ENCODE measurements at regions not wholly inside any gene's neighbourhood (a gene's known extent, or its start where the extent isn't known, plus 50 kb on each side); places are given as distances from the start of the nearest gene placed in this dataset.

- no peak for DNase-seq (ENCODE audit: low read depth in 1 of 2, low spot score in 1 of 2)
- Histone ChIP-seq H3K27ac (replicated peaks) (no peak overlapping the region), H3K27me3 (ENCODE audit: insufficient read depth, poor library complexity, severe bottlenecking) (no peaks in the 10 kb centered on the region), H3K4me3 (replicated peaks; ENCODE audit: insufficient read depth, low read length) (no peak overlapping the region)
- TF ChIP-seq GABPA (IDR thresholded peaks at IDR 0.05; ENCODE audit: low read depth) (no peak), POLR2AphosphoS5 (IDR thresholded peaks at IDR 0.05; ENCODE audit: low read depth) (no peak), REST (IDR thresholded peaks at IDR 0.05; ENCODE audit: insufficient replicate concordance, low read depth) (no peak), SPI1 (IDR thresholded peaks at IDR 0.05; ENCODE audit: borderline replicate concordance, low read depth) (no peak)
- TF ChIP-seq, protein P1, sequence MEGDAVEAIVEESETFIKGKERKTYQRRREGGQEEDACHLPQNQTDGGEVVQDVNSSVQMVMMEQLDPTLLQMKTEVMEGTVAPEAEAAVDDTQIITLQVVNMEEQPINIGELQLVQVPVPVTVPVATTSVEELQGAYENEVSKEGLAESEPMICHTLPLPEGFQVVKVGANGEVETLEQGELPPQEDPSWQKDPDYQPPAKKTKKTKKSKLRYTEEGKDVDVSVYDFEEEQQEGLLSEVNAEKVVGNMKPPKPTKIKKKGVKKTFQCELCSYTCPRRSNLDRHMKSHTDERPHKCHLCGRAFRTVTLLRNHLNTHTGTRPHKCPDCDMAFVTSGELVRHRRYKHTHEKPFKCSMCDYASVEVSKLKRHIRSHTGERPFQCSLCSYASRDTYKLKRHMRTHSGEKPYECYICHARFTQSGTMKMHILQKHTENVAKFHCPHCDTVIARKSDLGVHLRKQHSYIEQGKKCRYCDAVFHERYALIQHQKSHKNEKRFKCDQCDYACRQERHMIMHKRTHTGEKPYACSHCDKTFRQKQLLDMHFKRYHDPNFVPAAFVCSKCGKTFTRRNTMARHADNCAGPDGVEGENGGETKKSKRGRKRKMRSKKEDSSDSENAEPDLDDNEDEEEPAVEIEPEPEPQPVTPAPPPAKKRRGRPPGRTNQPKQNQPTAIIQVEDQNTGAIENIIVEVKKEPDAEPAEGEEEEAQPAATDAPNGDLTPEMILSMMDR (IDR thresholded peaks at IDR 0.05; ENCODE audit: insufficient read depth, low read length) = no peak
Measured at GRCh38 chr4:77229433-77229832, 72.4 kb downstream of the CCNG2 start.

DNA sequence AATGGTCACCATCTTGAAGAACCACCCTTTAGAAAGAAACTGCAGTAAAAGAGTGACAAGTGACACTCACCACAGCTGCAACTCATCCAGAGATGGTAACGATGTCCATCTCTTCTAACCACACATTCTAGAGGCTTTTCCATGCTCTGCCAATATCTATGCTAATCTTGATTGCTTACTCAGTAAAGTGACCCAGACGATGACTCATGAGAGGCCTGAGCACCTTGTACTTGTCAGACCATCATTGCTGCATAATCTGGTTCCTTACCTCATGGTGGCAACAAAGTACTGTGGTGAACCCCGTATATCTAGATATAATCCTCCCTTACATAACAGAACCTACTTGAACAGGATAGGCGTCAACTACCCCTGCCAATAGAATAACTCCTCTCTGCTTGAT, 75.6 kb downstream of the CCNG2 start:
- no peak overlapping the region for H3K4me3 ChIP-seq (replicated peaks; ENCODE audit: insufficient read depth, low read length)
- no peak overlapping the region for H3K27ac ChIP-seq (replicated peaks)
- H3K27me3 ChIP-seq (ENCODE audit: insufficient read depth, poor library complexity, severe bottlenecking) = peaks cover 4% of the 10 kb centered on the region
- TF ChIP-seq SPI1 (IDR thresholded peaks at IDR 0.05; ENCODE audit: borderline replicate concordance, low read depth) = no peak
- TF ChIP-seq POLR2AphosphoS5 (IDR thresholded peaks at IDR 0.05; ENCODE audit: low read depth) = no peak
- TF ChIP-seq, protein P1 (IDR thresholded peaks at IDR 0.05; ENCODE audit: insufficient read depth, low read length) = no peak
- no peak for TF ChIP-seq REST (IDR thresholded peaks at IDR 0.05; ENCODE audit: insufficient replicate concordance, low read depth)
- TF ChIP-seq GABPA (IDR thresholded peaks at IDR 0.05; ENCODE audit: low read depth) = no peak
- DNase-seq (ENCODE audit: low read depth in 1 of 2, low spot score in 1 of 2) = no peak

DNA sequence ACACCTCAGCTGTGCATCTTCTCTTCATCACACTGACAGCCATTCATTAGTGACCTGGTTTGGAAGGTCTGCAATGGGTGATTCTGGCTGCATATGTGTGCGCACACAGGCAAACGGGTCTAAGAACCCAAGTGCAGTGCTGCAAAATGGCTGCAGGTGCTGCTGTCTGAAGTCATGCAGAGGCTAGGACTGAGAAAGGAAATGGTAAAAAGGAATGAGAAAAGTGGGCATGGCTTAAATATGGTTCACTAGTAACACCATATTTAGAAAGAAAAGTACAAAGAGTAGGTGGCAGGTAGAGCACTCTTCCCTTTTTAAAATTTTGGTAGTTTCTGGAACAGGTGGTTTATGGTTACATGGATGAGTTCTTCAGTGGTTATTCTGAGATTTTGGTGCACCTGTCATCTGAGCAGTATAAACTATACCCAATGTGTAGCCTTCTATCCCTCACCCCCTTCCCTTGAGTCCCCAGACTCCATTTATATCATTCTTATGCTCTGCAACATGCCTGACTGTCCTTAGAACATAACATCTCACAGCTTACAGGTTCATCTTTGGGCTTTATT, 78.4 kb downstream of the CCNG2 start:
- DNase-seq (ENCODE audit: low read depth in 1 of 2, low spot score in 1 of 2) = no peak
- Histone ChIP-seq H3K27me3 (ENCODE audit: insufficient read depth, poor library complexity, severe bottlenecking) (peaks cover 4% of the 10 kb centered on the region), H3K27ac (replicated peaks) (no peak overlapping the region), H3K4me3 (replicated peaks; ENCODE audit: insufficient read depth, low read length) (no peak overlapping the region)
- TF ChIP-seq REST (IDR thresholded peaks at IDR 0.05; ENCODE audit: insufficient replicate concordance, low read depth) (no peak), POLR2AphosphoS5 (IDR thresholded peaks at IDR 0.05; ENCODE audit: low read depth) (no peak), SPI1 (IDR thresholded peaks at IDR 0.05; ENCODE audit: borderline replicate concordance, low read depth) (no peak), GABPA (IDR thresholded peaks at IDR 0.05; ENCODE audit: low read depth) (no peak)
- TF ChIP-seq, protein P1 (IDR thresholded peaks at IDR 0.05; ENCODE audit: insufficient read depth, low read length) = no peak
